Lower leg skin (tissue), 4 donors: ENCODE measurements at regions not wholly inside any gene's neighbourhood (a gene's known extent, or its start where the extent isn't known, plus 50 kb on each side); places are given as distances from the start of the nearest gene placed in this dataset.
A peak's percentile ranks its signal among the peaks of the same experiment; 100 is the strongest.

Source experiments
- DNase-seq, 2 donors: peaks; one replicate each; pipeline ENCODE4 v3.0.0-alpha.2; 2019; ENCODE audit warnings: low spot score in 2 of 2
- H3K4me3 ChIP-seq: fragments of 200-600 bp; sonication (generic); 2 replicates; pipeline ENCODE4 v1.5.1; 2017; ENCODE audit warnings: mild to moderate bottlenecking, low read depth; ENCODE audit not compliant: poor library complexity, severe bottlenecking
- CTCF ChIP-seq, 3 donors: fragments of 450-650 bp; IDR thresholded peaks; one replicate each; pipeline ENCODE4 v1.5.1; 2016; ENCODE audit warnings: antibody characterized with exemption in 3 of 3, mild to moderate bottlenecking in 3 of 3, moderate library complexity in 2 of 3
- POLR2A ChIP-seq, 2 donors: fragments of 450-650 bp; IDR thresholded peaks; one replicate each; pipeline ENCODE4 v1.6.1; 2016 to 2017; ENCODE audit warnings: antibody characterized with exemption in 2 of 2, mild to moderate bottlenecking in 1 of 2, moderate library complexity in 1 of 2
- WGBS, 2 donors: methylation state at CpG; one replicate each; pipeline ENCODE4 v1.1.5; 2018; 5-methylcytosine and 5-hydroxymethylcytosine counted together
- intact Hi-C: fragments of 100-400 bp; cut with DNase I; formaldehyde crosslinking; loops from one replicate; pipeline ENCODE4 v1.15.0; 2023; ENCODE audit warnings: low total_unique reads

- DNase-seq, result no peak
- WGBS, 2 donors, result 75 to 89% methylated on average over 22 to 23 of the region's 23 CpGs
- no peak for TF ChIP-seq CTCF (IDR thresholded peaks at IDR 0.05)
- TF ChIP-seq POLR2A (IDR thresholded peaks at IDR 0.05), result no peak
- H3K4me3 ChIP-seq, result no peak overlapping the region
- intact Hi-C loops, result no loop called here
These were observed 77.0 kb downstream of the PTPRS start for GRCh38 chr19:5263615-5264014.

- intact Hi-C loops, result no loop called here
- no peak for DNase-seq
- TF ChIP-seq POLR2A (IDR thresholded peaks at IDR 0.05) (no peak), CTCF (IDR thresholded peaks at IDR 0.05) (no peak)
- 60 to 72% methylated on average over 14 of the region's 14 CpGs for WGBS, 2 donors
- H3K4me3 ChIP-seq, result no peak overlapping the region
These were observed 77.9 kb downstream of the PTPRS start for GRCh38 chr19:5262721-5263120.

- DNase-seq, result peak in 1 of 2 donors; percentile 69
- H3K4me3 ChIP-seq, result no peak overlapping the region
- 57 to 58% methylated on average over 15 of the region's 15 CpGs for WGBS, 2 donors
- no peak for TF ChIP-seq CTCF (IDR thresholded peaks at IDR 0.05)
- no peak for TF ChIP-seq POLR2A (IDR thresholded peaks at IDR 0.05)
- intact Hi-C loops, result no loop called here
These were observed 79.3 kb downstream of the PTPRS start for GRCh38 chr19:5261156-5261890.

DNA sequence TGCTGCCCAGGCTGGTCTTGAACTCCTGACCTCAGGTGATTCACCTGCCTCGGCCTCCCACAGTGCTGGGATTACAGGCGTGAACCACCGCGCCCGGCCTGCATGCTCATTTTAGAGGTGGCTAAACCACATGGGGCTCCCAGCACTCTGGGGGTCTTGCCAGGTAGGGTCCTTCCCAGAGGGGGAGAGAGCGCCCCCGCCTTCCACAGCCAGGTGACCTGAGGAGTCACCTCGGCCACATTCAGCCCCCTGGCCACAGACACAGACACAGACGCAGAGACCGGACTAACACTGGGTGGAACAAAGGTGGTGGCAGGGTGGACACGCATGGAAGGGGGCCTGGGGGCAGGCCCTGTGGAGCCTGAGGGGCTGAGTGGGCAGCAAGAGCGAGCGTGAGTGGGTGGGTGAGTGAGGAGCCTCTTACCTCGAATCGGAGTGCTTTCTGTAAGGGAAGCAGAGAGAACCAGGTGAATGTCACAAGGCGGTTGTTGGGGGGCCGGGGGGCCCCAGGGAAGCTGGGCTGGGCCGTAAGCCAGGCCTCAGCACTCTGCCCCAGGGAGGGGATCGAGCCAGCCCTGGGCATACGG lies 80.1 kb downstream of the PTPRS start:
- H3K4me3 ChIP-seq, result no peak overlapping the region
- TF ChIP-seq CTCF (IDR thresholded peaks at IDR 0.05), result no peak
- no peak for TF ChIP-seq POLR2A (IDR thresholded peaks at IDR 0.05)
- 64 to 73% methylated on average over 20 of the region's 20 CpGs for WGBS, 2 donors
- no peak for DNase-seq
- intact Hi-C loops, result no loop called here

DNA sequence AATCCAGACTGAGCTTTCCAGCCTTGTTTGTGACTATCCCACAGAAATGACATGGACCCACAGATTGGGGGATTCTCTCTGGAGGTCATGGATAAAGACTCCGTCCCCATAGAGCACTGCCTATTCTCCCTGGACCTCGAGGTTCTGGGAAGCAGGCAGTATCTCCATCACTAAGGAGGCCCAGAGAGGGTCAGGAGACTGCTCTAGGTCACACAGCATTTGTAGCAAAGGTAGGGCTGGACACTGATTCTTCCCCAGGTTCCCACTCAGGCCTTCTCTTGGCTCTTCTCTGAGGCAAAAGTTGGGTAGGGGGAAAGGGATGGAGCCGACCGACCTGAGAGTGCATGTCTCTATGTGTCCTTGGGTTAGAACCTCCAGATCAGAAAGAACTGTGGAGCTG lies 80.9 kb downstream of the PTPRS start:
- H3K4me3 ChIP-seq, result no peak overlapping the region
- DNase-seq, result no peak
- intact Hi-C loops, result no loop called here
- 90 to 95% methylated on average over 4 of the region's 4 CpGs for WGBS, 2 donors
- TF ChIP-seq POLR2A (IDR thresholded peaks at IDR 0.05) (no peak), CTCF (IDR thresholded peaks at IDR 0.05) (no peak)
